LNCaP clone FGC (cell line): ENCODE measurements at regions not wholly inside any gene's neighbourhood (a gene's known extent, or its start where the extent isn't known, plus 50 kb on each side); places are given as distances from the start of the nearest gene placed in this dataset.
"Not testable (repeated sequence)": the region's sequence is repeated elsewhere in the genome, so short reads cannot be mapped to it uniquely, and the experiment has no call there.

Experiments used
- DNase-seq: peaks from one replicate; pipeline ENCODE4 v3.0.0-alpha.2; 2011; ENCODE audit warnings: low read depth
- H3K4me3 ChIP-seq: 2 replicates; pipeline ENCODE4 v1.5.1; 2011; ENCODE audit warnings: mild to moderate bottlenecking, low read depth, low read length, control low read depth
- CTCF ChIP-seq: IDR thresholded peaks from 2 replicates; pipeline ENCODE4 v1.5.1; 2012; ENCODE audit warnings: mild to moderate bottlenecking; ENCODE audit not compliant: control insufficient read depth, insufficient read depth; ENCODE audit errors: extremely low read depth

GRCh38 chr18:15164446-15164845, 416.5 kb downstream of the ANKRD30B start:
- not testable (repeated sequence) for DNase-seq

DNA sequence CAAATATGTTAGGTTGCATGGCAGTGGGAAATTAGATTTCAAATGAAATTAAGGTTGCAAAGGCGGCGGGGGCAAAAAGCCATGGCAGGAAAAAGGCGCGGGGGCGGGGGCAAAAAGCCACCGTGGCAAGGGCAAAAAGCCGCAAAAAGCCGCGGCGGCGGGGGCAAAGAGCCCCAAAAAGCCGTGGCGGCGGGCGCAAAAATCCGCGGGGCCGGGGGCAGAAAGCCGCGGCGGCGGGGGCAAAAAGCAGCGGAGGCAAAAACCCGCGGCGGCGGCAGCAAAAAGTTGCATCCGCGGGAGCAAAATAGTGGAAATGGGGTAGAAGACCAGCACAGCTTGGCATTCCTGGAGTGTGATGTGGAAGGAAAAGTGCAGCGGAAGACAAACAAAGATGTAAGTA, 417.1 kb downstream of the ANKRD30B start:
- DNase-seq: no peak
- H3K4me3 ChIP-seq: no peak overlapping the region
- TF ChIP-seq CTCF: no peak

More at GRCh38 chr18:15164446-15164845, 416.5 kb downstream of the ANKRD30B start:
- H3K4me3 ChIP-seq: not testable (repeated sequence)

DNA sequence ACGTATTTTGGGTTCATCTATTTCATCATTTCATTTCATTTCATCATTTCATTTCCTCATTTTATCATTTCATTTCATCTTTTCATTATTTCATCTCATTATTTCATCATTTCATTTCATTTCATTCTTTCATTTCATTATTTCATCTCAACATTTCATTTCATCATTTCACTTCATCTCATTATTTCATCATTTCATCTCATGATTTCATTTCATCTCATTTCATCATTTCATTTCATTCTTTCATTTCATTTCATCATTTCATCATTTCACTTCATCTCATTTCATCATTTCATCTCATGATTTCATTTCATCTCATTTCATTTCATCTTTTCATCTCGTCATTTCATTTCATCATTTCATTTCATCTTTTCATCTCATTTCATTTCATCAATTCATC, 445.1 kb downstream of the ANKRD30B start:
- DNase-seq, H3K4me3 ChIP-seq: not testable (repeated sequence)

- H3K4me3 ChIP-seq, DNase-seq: not testable (repeated sequence)
Measured at GRCh38 chr18:15193813-15194212, 445.8 kb downstream of the ANKRD30B start.

DNA sequence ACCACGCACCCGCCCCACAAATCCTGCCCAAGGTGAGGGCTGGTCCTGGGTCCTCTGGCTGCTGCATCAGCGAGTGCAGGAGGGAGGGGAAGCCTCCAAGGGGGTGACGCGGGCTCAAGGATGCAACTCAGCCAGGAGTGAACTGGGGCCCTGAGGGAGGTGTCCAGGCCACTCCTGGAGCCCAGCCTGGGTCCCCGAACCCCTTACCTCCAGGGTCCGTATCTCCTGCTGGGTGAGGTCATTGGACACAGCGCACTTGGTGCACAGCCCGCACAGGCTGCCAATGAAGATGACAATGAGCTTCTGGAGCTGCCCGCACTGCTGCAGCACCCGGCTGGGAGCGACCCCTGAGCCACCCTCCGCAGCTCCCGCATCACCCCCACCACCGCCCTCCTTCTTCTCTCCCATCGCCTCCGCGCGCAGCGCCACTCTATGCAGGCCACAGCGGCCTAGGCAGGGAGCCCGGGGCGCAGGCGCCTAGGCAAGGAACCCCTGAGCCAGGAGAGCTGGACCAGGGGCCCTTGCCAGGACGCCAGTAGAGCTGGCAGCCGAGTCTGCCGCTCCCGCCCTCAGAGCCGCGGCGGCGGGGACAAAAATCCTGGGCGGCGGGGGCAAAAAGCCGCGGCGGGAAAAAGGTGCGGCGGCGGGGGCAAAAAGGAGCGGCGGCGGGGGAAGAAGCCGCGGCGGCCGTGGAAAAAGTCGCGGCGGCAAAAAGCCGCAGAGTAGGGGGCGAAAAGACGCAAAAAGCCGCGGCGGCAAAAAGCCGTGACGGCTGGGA, 449.6 kb downstream of the ANKRD30B start:
- DNase-seq: not testable (repeated sequence)
- H3K4me3 ChIP-seq: peak overlapping the region; percentile 39

GRCh38 chr18:15198116-15198389, 450.1 kb downstream of the ANKRD30B start:
- H3K4me3 ChIP-seq: peak overlapping the region; percentile 39
- TF ChIP-seq CTCF: no peak
- DNase-seq: no peak
